ENCODE measurements at regions not wholly inside any gene's neighbourhood (a gene's known extent, or its start where the extent isn't known, plus 50 kb on each side); places are given as distances from the start of the nearest gene placed in this dataset.

- no peaks in the 10 kb centered on the region for H3K9me3 ChIP-seq
- DNase-seq (ENCODE audit: low spot score): no peak
Observed at GRCh38 chr19:31543456-31543855, 194.2 kb upstream of the TSHZ3 start.

GRCh38 chr19:31545777-31546176 lies 196.5 kb upstream of the TSHZ3 start:
- intact Hi-C loops (cut with DNase I): no loop called here
- WGBS: 64% methylated on average over 2 of the region's 2 CpGs
- DNase-seq (ENCODE audit: low spot score): no peak

More at GRCh38 chr19:31543456-31543855, 194.2 kb upstream of the TSHZ3 start:
- intact Hi-C loops (cut with DNase I): no loop called here
- no peak overlapping the region for H3K4me3 ChIP-seq
- no peaks in the 10 kb centered on the region for H3K4me1 ChIP-seq (replicated peaks)
- TF ChIP-seq POLR2AphosphoS5 (IDR thresholded peaks at IDR 0.05) (no peak), CTCF (IDR thresholded peaks at IDR 0.05) (no peak), POLR2A (IDR thresholded peaks at IDR 0.05) (no peak)
- no peaks in the 10 kb centered on the region for H3K36me3 ChIP-seq
- WGBS: 97% methylated on average over 5 of the region's 5 CpGs
- H3K27me3 ChIP-seq (replicated peaks; ENCODE audit: insufficient read depth): no peaks in the 10 kb centered on the region
- H3K27ac ChIP-seq: no peak overlapping the region

DNA sequence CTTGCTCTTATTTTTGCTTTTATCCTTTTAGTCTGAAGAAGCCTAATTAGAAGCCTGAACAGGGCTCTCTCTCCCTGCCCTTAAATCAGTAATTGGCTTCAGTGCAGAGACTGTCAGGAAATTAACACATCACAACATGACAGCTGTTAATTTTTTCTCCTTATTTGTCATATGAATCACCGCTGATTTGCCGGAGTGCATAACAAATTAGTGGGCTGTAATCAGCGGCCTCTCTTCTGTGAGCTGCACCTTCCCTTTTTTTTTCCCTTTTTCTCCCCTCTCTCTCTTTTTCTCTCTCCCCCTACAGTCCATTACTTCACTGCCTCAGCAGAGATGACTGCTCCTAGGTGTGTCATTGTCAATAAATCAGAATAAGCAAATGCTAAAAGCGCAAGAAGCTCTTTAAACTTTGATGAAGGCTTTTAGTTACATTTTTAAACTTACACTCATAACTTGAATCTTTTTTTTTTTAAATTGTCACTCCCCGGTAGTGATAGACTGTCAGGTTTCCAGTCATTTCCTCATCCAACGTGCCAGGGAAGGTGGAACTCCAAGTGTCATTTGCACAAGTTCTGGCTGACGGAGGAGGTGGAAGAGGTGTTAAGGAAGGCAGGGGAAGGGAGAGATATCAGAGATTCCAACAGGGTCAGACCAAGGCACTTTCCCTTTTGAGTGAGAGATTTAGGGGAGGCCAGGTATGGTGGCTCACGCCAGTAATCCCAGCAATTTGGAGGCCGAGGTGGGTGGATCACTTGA lies 197.1 kb upstream of the TSHZ3 start:
- H3K27me3 ChIP-seq (replicated peaks; ENCODE audit: insufficient read depth): no peaks in the 10 kb centered on the region
- H3K36me3 ChIP-seq: no peaks in the 10 kb centered on the region
- no peak overlapping the region for H3K27ac ChIP-seq
- intact Hi-C loops (cut with DNase I): no loop called here
- H3K9me3 ChIP-seq: no peaks in the 10 kb centered on the region
- H3K4me3 ChIP-seq: no peak overlapping the region
- no peak for TF ChIP-seq CTCF (IDR thresholded peaks at IDR 0.05)
- TF ChIP-seq POLR2AphosphoS5 (IDR thresholded peaks at IDR 0.05): no peak
- TF ChIP-seq POLR2A (IDR thresholded peaks at IDR 0.05): no peak
- WGBS: 77% methylated on average over 9 of the region's 9 CpGs
- H3K4me1 ChIP-seq (replicated peaks): no peaks in the 10 kb centered on the region
- no peak for DNase-seq (ENCODE audit: low spot score)

More at GRCh38 chr19:31545777-31546176, 196.5 kb upstream of the TSHZ3 start:
- Histone ChIP-seq H3K9me3 (no peaks in the 10 kb centered on the region), H3K4me3 (no peak overlapping the region), H3K4me1 (replicated peaks) (no peaks in the 10 kb centered on the region), H3K27ac (no peak overlapping the region), H3K36me3 (no peaks in the 10 kb centered on the region), H3K27me3 (replicated peaks; ENCODE audit: insufficient read depth) (no peaks in the 10 kb centered on the region)
- no peak for TF ChIP-seq CTCF (IDR thresholded peaks at IDR 0.05)
- no peak for TF ChIP-seq POLR2AphosphoS5 (IDR thresholded peaks at IDR 0.05)

DNA sequence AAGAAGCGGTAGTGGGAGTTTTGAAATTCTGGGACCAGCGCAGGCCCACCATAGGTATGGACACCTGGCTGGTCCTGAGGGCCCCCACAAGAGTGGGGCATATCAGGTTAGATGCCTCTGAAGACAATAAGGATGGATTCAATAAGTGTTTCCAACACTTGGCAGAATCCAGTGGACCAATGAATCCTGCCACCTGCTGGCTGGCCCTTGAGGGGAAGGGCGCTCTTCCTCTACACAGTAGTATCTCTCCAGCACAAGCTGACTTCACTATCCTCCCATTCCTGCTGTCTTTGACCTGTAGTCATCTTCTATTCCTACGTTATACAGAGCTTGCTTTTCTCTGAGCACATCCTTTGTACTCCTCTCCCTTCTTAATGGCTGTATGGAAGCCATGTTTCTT lies 199.7 kb upstream of the TSHZ3 start:
- Histone ChIP-seq H3K27ac (no peak overlapping the region), H3K4me3 (no peak overlapping the region), H3K36me3 (no peaks in the 10 kb centered on the region), H3K9me3 (no peaks in the 10 kb centered on the region), H3K27me3 (replicated peaks; ENCODE audit: insufficient read depth) (no peaks in the 10 kb centered on the region), H3K4me1 (replicated peaks) (peaks cover 6% of the 10 kb centered on the region)
- TF ChIP-seq CTCF (IDR thresholded peaks at IDR 0.05) (peak in 1 of 4 experiments; percentile 29), POLR2A (IDR thresholded peaks at IDR 0.05) (no peak)
- DNase-seq (ENCODE audit: low spot score): no peak
- WGBS: 96% methylated on average over 4 of the region's 4 CpGs
- intact Hi-C loops (cut with DNase I): no loop called here
